NT2/D1 (cell line): ENCODE measurements at regions not wholly inside any gene's neighbourhood (a gene's known extent, or its start where the extent isn't known, plus 50 kb on each side); places are given as distances from the start of the nearest gene placed in this dataset.

Experiments
- SUZ12 ChIP-seq: IDR thresholded peaks from 2 replicates; pipeline ENCODE4 v1.6.1; 2011; ENCODE audit not compliant: insufficient read length, insufficient read depth; ENCODE audit errors: extremely low read depth
- YY1 ChIP-seq: IDR thresholded peaks from 2 replicates; pipeline ENCODE4 v1.6.1; 2011; ENCODE audit not compliant: insufficient read length, insufficient read depth
- ZNF274 ChIP-seq: IDR thresholded peaks from 2 replicates; pipeline ENCODE4 v1.6.1; 2011; ENCODE audit warnings: mild to moderate bottlenecking, low read depth, low read length

DNA sequence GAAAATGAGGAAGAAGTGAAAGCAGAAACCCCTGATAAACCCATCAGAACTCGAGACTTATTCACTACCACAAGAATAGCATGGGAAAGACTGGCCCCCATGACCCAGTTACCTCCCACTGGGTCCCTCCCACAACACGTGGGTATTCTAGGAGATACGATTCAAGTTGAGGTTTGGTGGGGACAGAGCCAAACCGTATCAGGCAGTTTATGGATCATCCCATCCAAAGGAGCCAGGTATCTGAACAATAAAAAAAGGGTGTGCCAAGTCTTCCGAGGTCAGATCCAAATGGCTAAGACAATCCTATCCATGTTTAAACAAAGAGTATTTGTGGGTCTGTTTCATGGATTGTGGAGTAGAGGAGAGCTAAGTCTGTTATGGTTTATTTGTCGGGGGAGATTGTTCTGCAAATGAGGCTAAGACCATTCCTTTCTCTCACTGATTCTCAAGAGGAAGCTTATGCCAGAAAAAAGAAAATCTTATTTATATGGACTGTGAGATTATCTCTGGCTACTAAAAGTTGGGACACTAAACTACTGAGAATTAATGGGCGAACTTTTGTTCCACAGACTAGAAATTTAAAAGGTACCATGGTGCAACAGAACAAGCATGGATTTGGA lies 203.7 kb downstream of the IPMK start:
- no peak for TF ChIP-seq ZNF274
- no peak for TF ChIP-seq YY1
- no peak for TF ChIP-seq SUZ12
